WTC11 (cell line): ENCODE measurements at regions not wholly inside any gene's neighbourhood (a gene's known extent, or its start where the extent isn't known, plus 50 kb on each side); places are given as distances from the start of the nearest gene placed in this dataset.

Source experiments
- FOXP1 ChIP-seq: sonication (generic); formaldehyde crosslinking; IDR thresholded peaks from 2 replicates; pipeline ENCODE4 v1.8.0; 2022; ENCODE audit warnings: missing genetic modification reagents, mild to moderate bottlenecking, moderate library complexity, borderline replicate concordance
- GABPB1 ChIP-seq: sonication (generic); formaldehyde crosslinking; IDR thresholded peaks from 2 replicates; pipeline ENCODE4 v1.8.1; 2023; ENCODE audit warnings: mild to moderate bottlenecking, missing genetic modification reagents
- NR2C2 ChIP-seq: sonication (generic); formaldehyde crosslinking; IDR thresholded peaks from 2 replicates; pipeline ENCODE4 v1.8.0; 2022; ENCODE audit warnings: mild to moderate bottlenecking, missing genetic modification reagents
- RELA ChIP-seq: sonication (generic); formaldehyde crosslinking; IDR thresholded peaks from 2 replicates; pipeline ENCODE4 v1.8.1; 2022; ENCODE audit warnings: missing genetic modification reagents, mild to moderate bottlenecking, borderline replicate concordance
- TEAD4 ChIP-seq: sonication (generic); formaldehyde crosslinking; IDR thresholded peaks from 2 replicates; pipeline ENCODE4 v1.8.0; 2022; ENCODE audit warnings: mild to moderate bottlenecking, missing genetic modification reagents
- ZNF263 ChIP-seq: sonication (generic); formaldehyde crosslinking; IDR thresholded peaks from 2 replicates; pipeline ENCODE4 v1.8.1; 2022; ENCODE audit warnings: low read depth, mild to moderate bottlenecking, moderate library complexity, missing genetic modification reagents
- ZNF416 ChIP-seq: fragments of 250-450 bp; sonication (Bioruptor Pico); IDR thresholded peaks from 2 replicates; pipeline ENCODE4 v1.9.0; 2021; ENCODE audit warnings: mild to moderate bottlenecking, inconsistent platforms
- TF ChIP-seq, protein P1 (sequence below): sonication (generic); formaldehyde crosslinking; conservative IDR thresholded peaks from 2 replicates; pipeline ENCODE4 v1.8.1; 2023; ENCODE audit warnings: mild to moderate bottlenecking, low read depth, missing genetic modification reagents, moderate library complexity
- TF ChIP-seq, protein P2 (sequence below): sonication (generic); formaldehyde crosslinking; IDR thresholded peaks from 2 replicates; pipeline ENCODE4 v1.8.1; 2022; ENCODE audit warnings: low read depth, mild to moderate bottlenecking, moderate library complexity, missing genetic modification reagents, borderline replicate concordance
- TF ChIP-seq, protein P3 (sequence below): fragments of 250-450 bp; sonication (Bioruptor Pico); IDR thresholded peaks from 2 replicates; pipeline ENCODE4 v1.9.0; 2021; ENCODE audit warnings: mild to moderate bottlenecking, borderline replicate concordance
- TF ChIP-seq, protein P4 (sequence below): sonication (generic); formaldehyde crosslinking; IDR thresholded peaks from 2 replicates; pipeline ENCODE4 v1.8.1; 2023; ENCODE audit warnings: mild to moderate bottlenecking, missing genetic modification reagents, borderline replicate concordance
- TF ChIP-seq, protein P5 (sequence below): fragments of 250-450 bp; sonication (Bioruptor Pico); IDR thresholded peaks from 2 replicates; pipeline ENCODE4 v1.9.0; 2021; ENCODE audit warnings: mild to moderate bottlenecking
- TF ChIP-seq, protein P6 (sequence below): sonication (generic); formaldehyde crosslinking; IDR thresholded peaks from 2 replicates; pipeline ENCODE4 v1.8.1; 2023; ENCODE audit warnings: mild to moderate bottlenecking, missing genetic modification reagents
- TF ChIP-seq, protein P7 (sequence below): sonication (generic); formaldehyde crosslinking; IDR thresholded peaks from 2 replicates; pipeline ENCODE4 v1.8.0; 2022; ENCODE audit warnings: mild to moderate bottlenecking, missing genetic modification reagents

DNA sequence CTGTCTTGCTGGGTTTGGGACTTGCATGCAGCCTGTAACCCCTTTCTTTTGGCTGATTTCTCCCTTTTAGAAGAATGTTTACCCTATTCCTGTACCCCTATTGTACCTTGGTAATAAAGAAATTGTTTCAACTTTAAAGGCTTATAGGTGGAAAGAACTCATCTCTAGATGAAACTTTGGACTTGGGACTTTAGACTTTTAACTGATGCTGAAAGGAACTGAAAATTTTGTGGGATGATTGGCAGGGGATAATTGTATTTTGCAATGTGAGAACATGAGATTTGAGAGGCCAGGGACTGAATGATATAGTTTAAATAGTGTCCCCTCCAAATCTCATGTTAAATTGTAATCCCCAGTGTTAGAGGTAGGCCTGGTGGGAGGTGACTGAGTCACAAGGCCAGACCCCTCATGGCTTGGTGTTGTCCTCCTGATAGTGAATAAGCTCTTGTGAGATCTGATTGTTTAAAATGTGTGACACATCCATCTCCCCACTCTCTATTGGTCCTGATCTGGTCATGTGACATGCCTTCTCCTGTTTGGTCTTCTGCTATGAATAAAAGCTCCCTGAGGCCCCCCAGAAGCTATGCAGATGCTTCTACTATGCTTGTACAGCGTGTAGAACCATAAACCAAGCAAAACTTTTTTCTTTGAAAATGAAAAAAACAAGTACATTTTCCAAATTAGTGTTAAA lies 1621.3 kb upstream of the B3GALT2 start (continued):
- TF ChIP-seq, protein P1, sequence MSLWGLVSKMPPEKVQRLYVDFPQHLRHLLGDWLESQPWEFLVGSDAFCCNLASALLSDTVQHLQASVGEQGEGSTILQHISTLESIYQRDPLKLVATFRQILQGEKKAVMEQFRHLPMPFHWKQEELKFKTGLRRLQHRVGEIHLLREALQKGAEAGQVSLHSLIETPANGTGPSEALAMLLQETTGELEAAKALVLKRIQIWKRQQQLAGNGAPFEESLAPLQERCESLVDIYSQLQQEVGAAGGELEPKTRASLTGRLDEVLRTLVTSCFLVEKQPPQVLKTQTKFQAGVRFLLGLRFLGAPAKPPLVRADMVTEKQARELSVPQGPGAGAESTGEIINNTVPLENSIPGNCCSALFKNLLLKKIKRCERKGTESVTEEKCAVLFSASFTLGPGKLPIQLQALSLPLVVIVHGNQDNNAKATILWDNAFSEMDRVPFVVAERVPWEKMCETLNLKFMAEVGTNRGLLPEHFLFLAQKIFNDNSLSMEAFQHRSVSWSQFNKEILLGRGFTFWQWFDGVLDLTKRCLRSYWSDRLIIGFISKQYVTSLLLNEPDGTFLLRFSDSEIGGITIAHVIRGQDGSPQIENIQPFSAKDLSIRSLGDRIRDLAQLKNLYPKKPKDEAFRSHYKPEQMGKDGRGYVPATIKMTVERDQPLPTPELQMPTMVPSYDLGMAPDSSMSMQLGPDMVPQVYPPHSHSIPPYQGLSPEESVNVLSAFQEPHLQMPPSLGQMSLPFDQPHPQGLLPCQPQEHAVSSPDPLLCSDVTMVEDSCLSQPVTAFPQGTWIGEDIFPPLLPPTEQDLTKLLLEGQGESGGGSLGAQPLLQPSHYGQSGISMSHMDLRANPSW (CRISPR knock-in tag): no peak
- TF ChIP-seq, protein P2, sequence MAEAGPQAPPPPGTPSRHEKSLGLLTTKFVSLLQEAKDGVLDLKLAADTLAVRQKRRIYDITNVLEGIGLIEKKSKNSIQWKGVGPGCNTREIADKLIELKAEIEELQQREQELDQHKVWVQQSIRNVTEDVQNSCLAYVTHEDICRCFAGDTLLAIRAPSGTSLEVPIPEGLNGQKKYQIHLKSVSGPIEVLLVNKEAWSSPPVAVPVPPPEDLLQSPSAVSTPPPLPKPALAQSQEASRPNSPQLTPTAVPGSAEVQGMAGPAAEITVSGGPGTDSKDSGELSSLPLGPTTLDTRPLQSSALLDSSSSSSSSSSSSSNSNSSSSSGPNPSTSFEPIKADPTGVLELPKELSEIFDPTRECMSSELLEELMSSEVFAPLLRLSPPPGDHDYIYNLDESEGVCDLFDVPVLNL: no peak
- TF ChIP-seq RELA (CRISPR knock-in tag): no peak
- no peak for TF ChIP-seq GABPB1 (CRISPR knock-in tag)
- TF ChIP-seq FOXP1 (CRISPR knock-in tag): no peak
- no peak for TF ChIP-seq ZNF416 (CRISPR knock-in tag)
- no peak for TF ChIP-seq TEAD4 (CRISPR knock-in tag)
- TF ChIP-seq, protein P3, sequence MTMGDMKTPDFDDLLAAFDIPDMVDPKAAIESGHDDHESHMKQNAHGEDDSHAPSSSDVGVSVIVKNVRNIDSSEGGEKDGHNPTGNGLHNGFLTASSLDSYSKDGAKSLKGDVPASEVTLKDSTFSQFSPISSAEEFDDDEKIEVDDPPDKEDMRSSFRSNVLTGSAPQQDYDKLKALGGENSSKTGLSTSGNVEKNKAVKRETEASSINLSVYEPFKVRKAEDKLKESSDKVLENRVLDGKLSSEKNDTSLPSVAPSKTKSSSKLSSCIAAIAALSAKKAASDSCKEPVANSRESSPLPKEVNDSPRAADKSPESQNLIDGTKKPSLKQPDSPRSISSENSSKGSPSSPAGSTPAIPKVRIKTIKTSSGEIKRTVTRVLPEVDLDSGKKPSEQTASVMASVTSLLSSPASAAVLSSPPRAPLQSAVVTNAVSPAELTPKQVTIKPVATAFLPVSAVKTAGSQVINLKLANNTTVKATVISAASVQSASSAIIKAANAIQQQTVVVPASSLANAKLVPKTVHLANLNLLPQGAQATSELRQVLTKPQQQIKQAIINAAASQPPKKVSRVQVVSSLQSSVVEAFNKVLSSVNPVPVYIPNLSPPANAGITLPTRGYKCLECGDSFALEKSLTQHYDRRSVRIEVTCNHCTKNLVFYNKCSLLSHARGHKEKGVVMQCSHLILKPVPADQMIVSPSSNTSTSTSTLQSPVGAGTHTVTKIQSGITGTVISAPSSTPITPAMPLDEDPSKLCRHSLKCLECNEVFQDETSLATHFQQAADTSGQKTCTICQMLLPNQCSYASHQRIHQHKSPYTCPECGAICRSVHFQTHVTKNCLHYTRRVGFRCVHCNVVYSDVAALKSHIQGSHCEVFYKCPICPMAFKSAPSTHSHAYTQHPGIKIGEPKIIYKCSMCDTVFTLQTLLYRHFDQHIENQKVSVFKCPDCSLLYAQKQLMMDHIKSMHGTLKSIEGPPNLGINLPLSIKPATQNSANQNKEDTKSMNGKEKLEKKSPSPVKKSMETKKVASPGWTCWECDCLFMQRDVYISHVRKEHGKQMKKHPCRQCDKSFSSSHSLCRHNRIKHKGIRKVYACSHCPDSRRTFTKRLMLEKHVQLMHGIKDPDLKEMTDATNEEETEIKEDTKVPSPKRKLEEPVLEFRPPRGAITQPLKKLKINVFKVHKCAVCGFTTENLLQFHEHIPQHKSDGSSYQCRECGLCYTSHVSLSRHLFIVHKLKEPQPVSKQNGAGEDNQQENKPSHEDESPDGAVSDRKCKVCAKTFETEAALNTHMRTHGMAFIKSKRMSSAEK (CRISPR knock-in tag): no peak
- TF ChIP-seq, protein P4, sequence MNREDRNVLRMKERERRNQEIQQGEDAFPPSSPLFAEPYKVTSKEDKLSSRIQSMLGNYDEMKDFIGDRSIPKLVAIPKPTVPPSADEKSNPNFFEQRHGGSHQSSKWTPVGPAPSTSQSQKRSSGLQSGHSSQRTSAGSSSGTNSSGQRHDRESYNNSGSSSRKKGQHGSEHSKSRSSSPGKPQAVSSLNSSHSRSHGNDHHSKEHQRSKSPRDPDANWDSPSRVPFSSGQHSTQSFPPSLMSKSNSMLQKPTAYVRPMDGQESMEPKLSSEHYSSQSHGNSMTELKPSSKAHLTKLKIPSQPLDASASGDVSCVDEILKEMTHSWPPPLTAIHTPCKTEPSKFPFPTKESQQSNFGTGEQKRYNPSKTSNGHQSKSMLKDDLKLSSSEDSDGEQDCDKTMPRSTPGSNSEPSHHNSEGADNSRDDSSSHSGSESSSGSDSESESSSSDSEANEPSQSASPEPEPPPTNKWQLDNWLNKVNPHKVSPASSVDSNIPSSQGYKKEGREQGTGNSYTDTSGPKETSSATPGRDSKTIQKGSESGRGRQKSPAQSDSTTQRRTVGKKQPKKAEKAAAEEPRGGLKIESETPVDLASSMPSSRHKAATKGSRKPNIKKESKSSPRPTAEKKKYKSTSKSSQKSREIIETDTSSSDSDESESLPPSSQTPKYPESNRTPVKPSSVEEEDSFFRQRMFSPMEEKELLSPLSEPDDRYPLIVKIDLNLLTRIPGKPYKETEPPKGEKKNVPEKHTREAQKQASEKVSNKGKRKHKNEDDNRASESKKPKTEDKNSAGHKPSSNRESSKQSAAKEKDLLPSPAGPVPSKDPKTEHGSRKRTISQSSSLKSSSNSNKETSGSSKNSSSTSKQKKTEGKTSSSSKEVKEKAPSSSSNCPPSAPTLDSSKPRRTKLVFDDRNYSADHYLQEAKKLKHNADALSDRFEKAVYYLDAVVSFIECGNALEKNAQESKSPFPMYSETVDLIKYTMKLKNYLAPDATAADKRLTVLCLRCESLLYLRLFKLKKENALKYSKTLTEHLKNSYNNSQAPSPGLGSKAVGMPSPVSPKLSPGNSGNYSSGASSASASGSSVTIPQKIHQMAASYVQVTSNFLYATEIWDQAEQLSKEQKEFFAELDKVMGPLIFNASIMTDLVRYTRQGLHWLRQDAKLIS: no peak
- TF ChIP-seq, protein P5, sequence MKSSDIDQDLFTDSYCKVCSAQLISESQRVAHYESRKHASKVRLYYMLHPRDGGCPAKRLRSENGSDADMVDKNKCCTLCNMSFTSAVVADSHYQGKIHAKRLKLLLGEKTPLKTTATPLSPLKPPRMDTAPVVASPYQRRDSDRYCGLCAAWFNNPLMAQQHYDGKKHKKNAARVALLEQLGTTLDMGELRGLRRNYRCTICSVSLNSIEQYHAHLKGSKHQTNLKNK (CRISPR knock-in tag): no peak
- TF ChIP-seq, protein P6, sequence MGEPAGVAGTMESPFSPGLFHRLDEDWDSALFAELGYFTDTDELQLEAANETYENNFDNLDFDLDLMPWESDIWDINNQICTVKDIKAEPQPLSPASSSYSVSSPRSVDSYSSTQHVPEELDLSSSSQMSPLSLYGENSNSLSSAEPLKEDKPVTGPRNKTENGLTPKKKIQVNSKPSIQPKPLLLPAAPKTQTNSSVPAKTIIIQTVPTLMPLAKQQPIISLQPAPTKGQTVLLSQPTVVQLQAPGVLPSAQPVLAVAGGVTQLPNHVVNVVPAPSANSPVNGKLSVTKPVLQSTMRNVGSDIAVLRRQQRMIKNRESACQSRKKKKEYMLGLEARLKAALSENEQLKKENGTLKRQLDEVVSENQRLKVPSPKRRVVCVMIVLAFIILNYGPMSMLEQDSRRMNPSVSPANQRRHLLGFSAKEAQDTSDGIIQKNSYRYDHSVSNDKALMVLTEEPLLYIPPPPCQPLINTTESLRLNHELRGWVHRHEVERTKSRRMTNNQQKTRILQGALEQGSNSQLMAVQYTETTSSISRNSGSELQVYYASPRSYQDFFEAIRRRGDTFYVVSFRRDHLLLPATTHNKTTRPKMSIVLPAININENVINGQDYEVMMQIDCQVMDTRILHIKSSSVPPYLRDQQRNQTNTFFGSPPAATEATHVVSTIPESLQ: no peak
- TF ChIP-seq NR2C2 (CRISPR knock-in tag): no peak
- no peak for TF ChIP-seq ZNF263
- TF ChIP-seq, protein P7, sequence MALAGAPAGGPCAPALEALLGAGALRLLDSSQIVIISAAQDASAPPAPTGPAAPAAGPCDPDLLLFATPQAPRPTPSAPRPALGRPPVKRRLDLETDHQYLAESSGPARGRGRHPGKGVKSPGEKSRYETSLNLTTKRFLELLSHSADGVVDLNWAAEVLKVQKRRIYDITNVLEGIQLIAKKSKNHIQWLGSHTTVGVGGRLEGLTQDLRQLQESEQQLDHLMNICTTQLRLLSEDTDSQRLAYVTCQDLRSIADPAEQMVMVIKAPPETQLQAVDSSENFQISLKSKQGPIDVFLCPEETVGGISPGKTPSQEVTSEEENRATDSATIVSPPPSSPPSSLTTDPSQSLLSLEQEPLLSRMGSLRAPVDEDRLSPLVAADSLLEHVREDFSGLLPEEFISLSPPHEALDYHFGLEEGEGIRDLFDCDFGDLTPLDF (CRISPR knock-in tag): no peak
- TF ChIP-seq, all 79 proteins: peak for 0
